ENCODE measurements at regions not wholly inside any gene's neighbourhood (a gene's known extent, or its start where the extent isn't known, plus 50 kb on each side); places are given as distances from the start of the nearest gene placed in this dataset.

GRCh38 chr7:92910976-92911375, 74.6 kb upstream of the CDK6 start:
- no peak for TF ChIP-seq POLR2AphosphoS5 (IDR thresholded peaks at IDR 0.05)
- TF ChIP-seq CTCF (IDR thresholded peaks at IDR 0.05): no peak
